ENCODE measurements at regions not wholly inside any gene's neighbourhood (a gene's known extent, or its start where the extent isn't known, plus 50 kb on each side); places are given as distances from the start of the nearest gene placed in this dataset.

GRCh38 chr6:163994566-163994965 lies 580.0 kb downstream of the QKI start:
- H3K36me3 ChIP-seq (ENCODE audit: insufficient read depth, low read length), result no peaks in the 10 kb centered on the region
- H3K27ac Mint-ChIP-seq (ENCODE audit: unreplicated experiment), result peak overlapping the region; percentile 78
- DNase-seq (ENCODE audit: low read depth), result peak; percentile 22
- TF ChIP-seq EZH2 (IDR thresholded peaks at IDR 0.05; ENCODE audit: insufficient read depth, low read length), result no peak
- TF ChIP-seq CTCF (IDR thresholded peaks at IDR 0.05; ENCODE audit: insufficient read depth, low read depth, low read length), result no peak
- H3K9me3 Mint-ChIP-seq (ENCODE audit: unreplicated experiment), result no peaks in the 10 kb centered on the region
- H3K4me1 Mint-ChIP-seq (ENCODE audit: low read depth, unreplicated experiment), result peaks cover 46% of the 10 kb centered on the region
- H3K27ac ChIP-seq (ENCODE audit: low read depth, low read length), result no peak overlapping the region
- no peaks in the 10 kb centered on the region for H3K36me3 Mint-ChIP-seq (ENCODE audit: low read depth, unreplicated experiment)
- no peaks in the 10 kb centered on the region for H3K27me3 ChIP-seq (ENCODE audit: insufficient read depth, low read length)
- no peaks in the 10 kb centered on the region for H4K20me1 ChIP-seq (ENCODE audit: insufficient read depth, low read length)
- no peaks in the 10 kb centered on the region for H3K27me3 Mint-ChIP-seq (ENCODE audit: low read depth, unreplicated experiment)
- H2AFZ ChIP-seq (ENCODE audit: low read depth, low read length), result no peak overlapping the region
- H3K79me2 ChIP-seq (ENCODE audit: insufficient read depth, low read length), result no peaks in the 10 kb centered on the region
- no peak overlapping the region for H3K4me3 Mint-ChIP-seq (ENCODE audit: unreplicated experiment)
- FAIRE-seq, result no peak
- H3K4me3 ChIP-seq (ENCODE audit: insufficient read depth, low read depth, low read length), result no peak overlapping the region
- no peaks in the 10 kb centered on the region for H3K9me3 ChIP-seq (ENCODE audit: insufficient read depth, low read depth, low read length)
- H3K4me2 ChIP-seq (ENCODE audit: low read length), result no peak overlapping the region
- H3K4me1 ChIP-seq (ENCODE audit: insufficient read depth, low read length), result peaks cover 4% of the 10 kb centered on the region
- no peak overlapping the region for H3K9ac ChIP-seq (ENCODE audit: low read length)

DNA sequence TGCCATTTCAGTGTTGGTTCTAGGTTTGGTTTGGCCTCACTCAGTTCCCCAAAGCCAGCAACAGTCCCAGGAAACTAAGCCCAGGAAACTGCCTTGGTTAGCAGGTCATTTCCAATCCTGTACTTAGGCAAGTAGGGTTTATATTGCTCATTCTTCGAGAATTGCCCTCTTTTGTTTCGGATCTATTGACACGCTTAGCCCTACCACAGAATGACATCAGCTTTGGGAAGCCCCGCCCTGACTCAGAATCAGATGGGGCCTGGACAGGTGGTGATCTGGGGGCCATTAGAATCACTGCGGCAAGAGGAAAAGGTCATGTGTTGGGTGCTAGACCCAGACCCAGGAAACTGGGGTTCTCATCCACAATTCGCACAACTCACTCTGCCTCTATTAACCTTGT lies 578.2 kb downstream of the QKI start:
- no peaks in the 10 kb centered on the region for H3K79me2 ChIP-seq (ENCODE audit: insufficient read depth, low read length)
- TF ChIP-seq EZH2 (IDR thresholded peaks at IDR 0.05; ENCODE audit: insufficient read depth, low read length), result no peak
- TF ChIP-seq CTCF (IDR thresholded peaks at IDR 0.05; ENCODE audit: insufficient read depth, low read depth, low read length), result no peak
- H3K36me3 Mint-ChIP-seq (ENCODE audit: low read depth, unreplicated experiment), result no peaks in the 10 kb centered on the region
- no peaks in the 10 kb centered on the region for H3K27me3 Mint-ChIP-seq (ENCODE audit: low read depth, unreplicated experiment)
- no peaks in the 10 kb centered on the region for H3K4me1 ChIP-seq (ENCODE audit: insufficient read depth, low read length)
- peak overlapping the region; percentile 63 for H3K27ac Mint-ChIP-seq (ENCODE audit: unreplicated experiment)
- H3K9me3 Mint-ChIP-seq (ENCODE audit: unreplicated experiment), result no peaks in the 10 kb centered on the region
- no peak overlapping the region for H3K9ac ChIP-seq (ENCODE audit: low read length)
- no peak overlapping the region for H3K4me3 Mint-ChIP-seq (ENCODE audit: unreplicated experiment)
- H4K20me1 ChIP-seq (ENCODE audit: insufficient read depth, low read length), result no peaks in the 10 kb centered on the region
- H3K4me1 Mint-ChIP-seq (ENCODE audit: low read depth, unreplicated experiment), result peaks cover 30% of the 10 kb centered on the region
- H3K9me3 ChIP-seq (ENCODE audit: insufficient read depth, low read depth, low read length), result no peaks in the 10 kb centered on the region
- no peak overlapping the region for H3K27ac ChIP-seq (ENCODE audit: low read depth, low read length)
- H3K4me2 ChIP-seq (ENCODE audit: low read length), result no peak overlapping the region
- peak; percentile 25 for DNase-seq (ENCODE audit: low read depth)
- peak overlapping the region; percentile 32 for H2AFZ ChIP-seq (ENCODE audit: low read depth, low read length)
- no peaks in the 10 kb centered on the region for H3K27me3 ChIP-seq (ENCODE audit: insufficient read depth, low read length)
- H3K36me3 ChIP-seq (ENCODE audit: insufficient read depth, low read length), result no peaks in the 10 kb centered on the region
- no peak overlapping the region for H3K4me3 ChIP-seq (ENCODE audit: insufficient read depth, low read depth, low read length)
- FAIRE-seq, result no peak

DNA sequence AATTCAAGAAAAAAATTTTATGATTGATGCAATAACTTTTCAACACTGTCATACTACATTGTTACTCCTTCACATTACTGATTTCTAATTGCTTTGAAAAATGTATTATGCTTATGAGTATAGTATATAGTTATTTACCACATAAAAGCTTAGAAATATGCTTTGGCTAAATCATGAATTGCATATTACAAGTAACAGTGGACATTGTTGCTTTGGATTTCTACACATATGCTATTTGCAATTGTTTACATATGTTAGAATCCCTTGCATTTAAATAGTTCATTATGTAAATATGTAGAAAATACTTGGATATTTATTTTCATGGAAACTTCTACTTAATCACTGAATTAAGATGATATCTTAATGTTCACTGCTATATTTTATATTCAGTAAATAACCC lies 577.5 kb downstream of the QKI start:
- Mint-ChIP-seq H3K36me3 (ENCODE audit: low read depth, unreplicated experiment) (no peaks in the 10 kb centered on the region), H3K4me3 (ENCODE audit: unreplicated experiment) (no peak overlapping the region), H3K27ac (ENCODE audit: unreplicated experiment) (no peak overlapping the region), H3K4me1 (ENCODE audit: low read depth, unreplicated experiment) (peaks cover 26% of the 10 kb centered on the region), H3K9me3 (ENCODE audit: unreplicated experiment) (no peaks in the 10 kb centered on the region), H3K27me3 (ENCODE audit: low read depth, unreplicated experiment) (no peaks in the 10 kb centered on the region)
- FAIRE-seq (no peak), DNase-seq (ENCODE audit: low read depth) (no peak)
- Histone ChIP-seq H4K20me1 (ENCODE audit: insufficient read depth, low read length) (no peaks in the 10 kb centered on the region), H3K27me3 (ENCODE audit: insufficient read depth, low read length) (no peaks in the 10 kb centered on the region), H2AFZ (ENCODE audit: low read depth, low read length) (no peak overlapping the region), H3K36me3 (ENCODE audit: insufficient read depth, low read length) (no peaks in the 10 kb centered on the region), H3K4me2 (ENCODE audit: low read length) (no peak overlapping the region), H3K79me2 (ENCODE audit: insufficient read depth, low read length) (no peaks in the 10 kb centered on the region), H3K27ac (ENCODE audit: low read depth, low read length) (no peak overlapping the region), H3K9me3 (ENCODE audit: insufficient read depth, low read depth, low read length) (no peaks in the 10 kb centered on the region), H3K9ac (ENCODE audit: low read length) (no peak overlapping the region), H3K4me1 (ENCODE audit: insufficient read depth, low read length) (no peaks in the 10 kb centered on the region), H3K4me3 (ENCODE audit: insufficient read depth, low read depth, low read length) (no peak overlapping the region)
- TF ChIP-seq EZH2 (IDR thresholded peaks at IDR 0.05; ENCODE audit: insufficient read depth, low read length), result no peak
- TF ChIP-seq CTCF (IDR thresholded peaks at IDR 0.05; ENCODE audit: insufficient read depth, low read depth, low read length), result no peak
